Gastrocnemius medialis (tissue), 4 donors: ENCODE measurements at regions not wholly inside any gene's neighbourhood (a gene's known extent, or its start where the extent isn't known, plus 50 kb on each side); places are given as distances from the start of the nearest gene placed in this dataset.

Experiments used
- POLR2A ChIP-seq, 2 donors: fragments of 450-650 bp; IDR thresholded peaks; one replicate each; pipeline ENCODE4 v1.6.1; 2017; ENCODE audit warnings: antibody characterized with exemption in 2 of 2, mild to moderate bottlenecking in 2 of 2, moderate library complexity in 2 of 2
- TF ChIP-seq, protein P1 (sequence below), 5 experiments: fragments of 450-650 bp in 3 of 5; fragments of 200-600 bp in 2 of 5; sonication (generic) in 2 of 5; IDR thresholded peaks in 4 of 5; conservative IDR thresholded peaks in 1 of 5; 1 replicate in 4 of 5; 2 replicates in 1 of 5; pipeline ENCODE4 v1.5.1; 2016 to 2019; ENCODE audit warnings: antibody characterized with exemption in 5 of 5, mild to moderate bottlenecking in 3 of 5, moderate library complexity in 3 of 5

DNA sequence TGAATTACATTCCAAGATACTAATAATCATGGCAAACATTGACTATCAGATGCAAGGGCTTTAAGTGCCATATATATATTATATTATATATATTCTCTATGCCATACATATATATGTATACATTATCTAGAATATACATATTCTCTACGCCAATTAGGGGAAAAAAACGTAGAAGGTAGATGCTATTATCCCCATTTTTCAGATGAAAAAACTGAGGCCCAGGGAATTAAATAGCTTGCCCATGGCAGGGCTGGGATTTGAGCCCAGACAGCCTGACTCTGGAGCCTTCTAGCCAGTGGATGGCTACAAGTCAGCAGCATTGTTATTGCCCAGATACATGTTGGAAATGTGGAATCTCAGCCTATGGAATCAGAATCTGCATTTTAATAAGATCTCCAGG is 116.0 kb upstream of the BTG1 start:
- TF ChIP-seq, protein P1, sequence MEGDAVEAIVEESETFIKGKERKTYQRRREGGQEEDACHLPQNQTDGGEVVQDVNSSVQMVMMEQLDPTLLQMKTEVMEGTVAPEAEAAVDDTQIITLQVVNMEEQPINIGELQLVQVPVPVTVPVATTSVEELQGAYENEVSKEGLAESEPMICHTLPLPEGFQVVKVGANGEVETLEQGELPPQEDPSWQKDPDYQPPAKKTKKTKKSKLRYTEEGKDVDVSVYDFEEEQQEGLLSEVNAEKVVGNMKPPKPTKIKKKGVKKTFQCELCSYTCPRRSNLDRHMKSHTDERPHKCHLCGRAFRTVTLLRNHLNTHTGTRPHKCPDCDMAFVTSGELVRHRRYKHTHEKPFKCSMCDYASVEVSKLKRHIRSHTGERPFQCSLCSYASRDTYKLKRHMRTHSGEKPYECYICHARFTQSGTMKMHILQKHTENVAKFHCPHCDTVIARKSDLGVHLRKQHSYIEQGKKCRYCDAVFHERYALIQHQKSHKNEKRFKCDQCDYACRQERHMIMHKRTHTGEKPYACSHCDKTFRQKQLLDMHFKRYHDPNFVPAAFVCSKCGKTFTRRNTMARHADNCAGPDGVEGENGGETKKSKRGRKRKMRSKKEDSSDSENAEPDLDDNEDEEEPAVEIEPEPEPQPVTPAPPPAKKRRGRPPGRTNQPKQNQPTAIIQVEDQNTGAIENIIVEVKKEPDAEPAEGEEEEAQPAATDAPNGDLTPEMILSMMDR (IDR thresholded peaks at IDR 0.05 in 4 of 5, conservative IDR thresholded peaks at IDR 0.05 in 1 of 5): no peak
- no peak for TF ChIP-seq POLR2A (IDR thresholded peaks at IDR 0.05)
